ENCODE measurements at regions not wholly inside any gene's neighbourhood (a gene's known extent, or its start where the extent isn't known, plus 50 kb on each side); places are given as distances from the start of the nearest gene placed in this dataset.

- Histone ChIP-seq H3K4me3 (ENCODE audit: insufficient read depth, low read length, poor library complexity, severe bottlenecking) (no peak overlapping the region), H3K9me2 (replicated peaks; ENCODE audit: insufficient read depth, low read length) (no peaks in the 10 kb centered on the region), H3K9me3 (ENCODE audit: insufficient read depth, low read length) (no peaks in the 10 kb centered on the region; the same call in 1 of the 2 replicates)
These were observed 1659.6 kb downstream of the NCAM2 start for GRCh38 chr21:22657781-22658180.

DNA sequence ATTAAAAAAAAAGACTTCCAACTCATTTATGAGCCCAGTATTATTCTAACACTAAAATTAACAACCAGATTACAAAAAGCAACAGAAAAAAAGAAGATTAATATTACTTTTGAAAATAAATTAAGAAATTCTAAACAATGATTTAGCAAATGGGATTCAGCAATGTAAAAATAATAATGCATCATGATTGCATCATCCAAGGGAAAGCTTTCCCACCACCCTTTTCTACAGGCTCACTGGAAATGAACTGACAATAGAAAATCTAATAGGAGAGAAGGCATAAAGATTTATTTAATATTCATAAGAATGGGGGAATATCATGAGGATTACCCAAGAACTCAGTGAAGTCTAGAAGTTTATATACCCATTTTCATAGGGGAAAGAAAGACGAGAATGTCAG, 1671.9 kb downstream of the NCAM2 start:
- no peaks in the 10 kb centered on the region for H3K27me3 ChIP-seq (ENCODE audit: low read length)
- no peaks in the 10 kb centered on the region for H4K20me1 ChIP-seq (ENCODE audit: low read depth, low read length)
- H2AFZ ChIP-seq (ENCODE audit: low read depth, low read length, severe bottlenecking): no peak overlapping the region
- H3K9ac ChIP-seq (ENCODE audit: low read length): no peak overlapping the region
- no peaks in the 10 kb centered on the region for H3F3A ChIP-seq (ENCODE audit: insufficient read depth)
- H3K4me2 ChIP-seq (ENCODE audit: low read depth, low read length, poor library complexity, severe bottlenecking): no peak overlapping the region
- H3K27ac ChIP-seq (ENCODE audit: low read depth, low read length): no peak overlapping the region
- TF ChIP-seq, protein P1, sequence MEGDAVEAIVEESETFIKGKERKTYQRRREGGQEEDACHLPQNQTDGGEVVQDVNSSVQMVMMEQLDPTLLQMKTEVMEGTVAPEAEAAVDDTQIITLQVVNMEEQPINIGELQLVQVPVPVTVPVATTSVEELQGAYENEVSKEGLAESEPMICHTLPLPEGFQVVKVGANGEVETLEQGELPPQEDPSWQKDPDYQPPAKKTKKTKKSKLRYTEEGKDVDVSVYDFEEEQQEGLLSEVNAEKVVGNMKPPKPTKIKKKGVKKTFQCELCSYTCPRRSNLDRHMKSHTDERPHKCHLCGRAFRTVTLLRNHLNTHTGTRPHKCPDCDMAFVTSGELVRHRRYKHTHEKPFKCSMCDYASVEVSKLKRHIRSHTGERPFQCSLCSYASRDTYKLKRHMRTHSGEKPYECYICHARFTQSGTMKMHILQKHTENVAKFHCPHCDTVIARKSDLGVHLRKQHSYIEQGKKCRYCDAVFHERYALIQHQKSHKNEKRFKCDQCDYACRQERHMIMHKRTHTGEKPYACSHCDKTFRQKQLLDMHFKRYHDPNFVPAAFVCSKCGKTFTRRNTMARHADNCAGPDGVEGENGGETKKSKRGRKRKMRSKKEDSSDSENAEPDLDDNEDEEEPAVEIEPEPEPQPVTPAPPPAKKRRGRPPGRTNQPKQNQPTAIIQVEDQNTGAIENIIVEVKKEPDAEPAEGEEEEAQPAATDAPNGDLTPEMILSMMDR (IDR thresholded peaks at IDR 0.05; ENCODE audit: insufficient read depth, low read length, poor library complexity, severe bottlenecking): no peak
- no peak for TF ChIP-seq EZH2phosphoT487 (conservative IDR thresholded peaks at IDR 0.05; ENCODE audit: low read length)
- H3K36me3 ChIP-seq (ENCODE audit: low read length): no peaks in the 10 kb centered on the region
- no peak overlapping the region for H3K4me3 ChIP-seq (ENCODE audit: insufficient read depth, low read length, poor library complexity, severe bottlenecking)
- H3K79me2 ChIP-seq (ENCODE audit: insufficient read depth, low read length): no peaks in the 10 kb centered on the region
- H3K9me3 ChIP-seq (ENCODE audit: insufficient read depth, low read length): no peaks in the 10 kb centered on the region
- H3K9me2 ChIP-seq (replicated peaks; ENCODE audit: insufficient read depth, low read length): no peaks in the 10 kb centered on the region

More at GRCh38 chr21:22657781-22658180, 1659.6 kb downstream of the NCAM2 start:
- Histone ChIP-seq H4K20me1 (ENCODE audit: low read depth, low read length) (no peaks in the 10 kb centered on the region), H3K9ac (ENCODE audit: low read length) (no peak overlapping the region), H3F3A (ENCODE audit: insufficient read depth) (no peaks in the 10 kb centered on the region), H3K79me2 (ENCODE audit: insufficient read depth, low read length) (no peaks in the 10 kb centered on the region), H3K27me3 (ENCODE audit: low read length) (no peaks in the 10 kb centered on the region), H2AFZ (ENCODE audit: low read depth, low read length, severe bottlenecking) (no peak overlapping the region), H3K36me3 (ENCODE audit: low read length) (peaks cover 3% of the 10 kb centered on the region; the same call in 1 of the 2 replicates), H3K27ac (ENCODE audit: low read depth, low read length) (no peak overlapping the region), H3K4me2 (ENCODE audit: low read depth, low read length, poor library complexity, severe bottlenecking) (no peak overlapping the region)
- TF ChIP-seq, protein P1 (IDR thresholded peaks at IDR 0.05; ENCODE audit: insufficient read depth, low read length, poor library complexity, severe bottlenecking): no peak
- no peak for TF ChIP-seq EZH2phosphoT487 (conservative IDR thresholded peaks at IDR 0.05; ENCODE audit: low read length)

GRCh38 chr21:22679207-22679606, 1681.0 kb downstream of the NCAM2 start:
- Histone ChIP-seq H3K9ac (ENCODE audit: low read length) (no peak overlapping the region), H3K36me3 (ENCODE audit: low read length) (no peaks in the 10 kb centered on the region), H3K4me3 (ENCODE audit: insufficient read depth, low read length, poor library complexity, severe bottlenecking) (no peak overlapping the region), H3K27ac (ENCODE audit: low read depth, low read length) (no peak overlapping the region), H3K9me2 (replicated peaks; ENCODE audit: insufficient read depth, low read length) (no peaks in the 10 kb centered on the region), H4K20me1 (ENCODE audit: low read depth, low read length) (no peaks in the 10 kb centered on the region), H3K79me2 (ENCODE audit: insufficient read depth, low read length) (no peaks in the 10 kb centered on the region), H2AFZ (ENCODE audit: low read depth, low read length, severe bottlenecking) (no peak overlapping the region), H3K9me3 (ENCODE audit: insufficient read depth, low read length) (no peaks in the 10 kb centered on the region), H3K27me3 (ENCODE audit: low read length) (no peaks in the 10 kb centered on the region), H3F3A (ENCODE audit: insufficient read depth) (no peaks in the 10 kb centered on the region), H3K4me2 (ENCODE audit: low read depth, low read length, poor library complexity, severe bottlenecking) (no peak overlapping the region)
- TF ChIP-seq EZH2phosphoT487 (conservative IDR thresholded peaks at IDR 0.05; ENCODE audit: low read length): no peak
- TF ChIP-seq, protein P1 (IDR thresholded peaks at IDR 0.05; ENCODE audit: insufficient read depth, low read length, poor library complexity, severe bottlenecking): no peak
